Activated CD4-positive, alpha-beta T cell treated with anti-CD3 and anti-CD28 coated beads, Interleukin-2, amount 50 U/mL, for 16 hours (primary cell): ENCODE measurements at regions not wholly inside any gene's neighbourhood (a gene's known extent, or its start where the extent isn't known, plus 50 kb on each side); places are given as distances from the start of the nearest gene placed in this dataset.
"Not testable (repeated sequence)": the region's sequence is repeated elsewhere in the genome, so short reads cannot be mapped to it uniquely, and the experiment has no call there.

ENCODE experiments used
- DNase-seq: peaks from one replicate; pipeline ENCODE4 v3.0.0-alpha.2; 2020

DNA sequence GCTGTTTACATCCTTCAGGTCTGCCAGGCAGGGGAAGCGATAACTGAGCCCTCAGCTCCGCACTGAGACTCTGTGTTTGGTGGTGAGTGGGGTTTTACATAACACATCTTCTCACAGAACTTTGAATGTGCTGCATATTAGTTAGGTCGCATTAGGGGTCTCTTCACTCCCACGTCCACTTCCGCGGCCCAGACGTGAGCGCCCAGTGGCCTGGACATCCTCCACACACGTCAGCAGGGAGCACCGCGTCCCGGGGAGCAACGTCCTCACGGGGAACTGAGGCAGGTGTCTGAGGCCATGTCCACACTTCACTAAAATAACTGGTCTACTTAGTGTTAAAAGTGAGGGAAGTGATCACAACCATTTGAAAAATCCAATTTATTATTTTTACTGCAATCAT is 100.4 kb upstream of the SATB2 start:
- DNase-seq: no peak

GRCh38 chr2:199556527-199557285 is 99.0 kb upstream of the SATB2 start:
- DNase-seq: no peak

DNA sequence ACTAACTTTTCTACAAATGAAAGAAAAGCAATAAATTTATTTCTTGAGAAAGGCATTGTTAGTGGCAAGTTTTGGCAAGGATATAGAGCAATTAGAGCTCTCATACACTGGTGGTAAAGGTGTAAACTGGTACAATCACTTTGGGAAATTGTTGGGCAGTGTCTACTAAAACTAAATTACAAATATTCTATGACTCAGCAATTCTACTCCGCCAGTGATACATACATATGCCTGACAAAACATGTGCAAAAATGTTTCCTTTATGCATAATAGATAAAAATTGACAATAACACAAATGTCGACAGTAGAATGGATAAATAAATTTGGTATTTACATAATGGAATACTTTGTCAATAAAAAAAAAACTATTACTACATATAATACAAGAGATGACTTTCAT is 96.3 kb upstream of the SATB2 start:
- DNase-seq: no peak

- DNase-seq: no peak
Measured at GRCh38 chr2:199552141-199552540, 94.4 kb upstream of the SATB2 start.

GRCh38 chr2:199543606-199544172 is 86.0 kb upstream of the SATB2 start:
- DNase-seq: no peak

GRCh38 chr2:199535445-199536177 is 77.9 kb upstream of the SATB2 start:
- DNase-seq: no peak

DNA sequence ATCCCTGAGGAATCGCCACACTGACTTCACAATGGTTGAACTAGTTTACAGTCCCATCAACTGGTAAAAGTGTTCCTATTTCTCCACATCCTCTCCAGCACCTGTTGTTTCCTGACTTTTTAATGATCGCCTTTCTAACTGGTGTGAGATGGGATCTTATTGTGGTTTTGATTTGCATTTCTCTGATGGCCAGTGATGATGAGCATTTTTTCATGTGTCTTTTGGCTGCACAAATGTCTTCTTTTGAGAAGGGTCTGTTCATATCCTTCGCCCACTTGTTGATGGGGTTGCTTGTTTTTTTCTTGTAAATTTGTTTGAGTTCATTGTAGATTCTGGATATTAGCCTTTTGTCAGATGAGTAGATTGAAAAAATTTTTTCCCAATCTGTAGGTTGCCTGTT is 76.1 kb upstream of the SATB2 start:
- not testable (repeated sequence) for DNase-seq

GRCh38 chr2:199527071-199527470 is 69.3 kb upstream of the SATB2 start:
- DNase-seq: no peak

DNA sequence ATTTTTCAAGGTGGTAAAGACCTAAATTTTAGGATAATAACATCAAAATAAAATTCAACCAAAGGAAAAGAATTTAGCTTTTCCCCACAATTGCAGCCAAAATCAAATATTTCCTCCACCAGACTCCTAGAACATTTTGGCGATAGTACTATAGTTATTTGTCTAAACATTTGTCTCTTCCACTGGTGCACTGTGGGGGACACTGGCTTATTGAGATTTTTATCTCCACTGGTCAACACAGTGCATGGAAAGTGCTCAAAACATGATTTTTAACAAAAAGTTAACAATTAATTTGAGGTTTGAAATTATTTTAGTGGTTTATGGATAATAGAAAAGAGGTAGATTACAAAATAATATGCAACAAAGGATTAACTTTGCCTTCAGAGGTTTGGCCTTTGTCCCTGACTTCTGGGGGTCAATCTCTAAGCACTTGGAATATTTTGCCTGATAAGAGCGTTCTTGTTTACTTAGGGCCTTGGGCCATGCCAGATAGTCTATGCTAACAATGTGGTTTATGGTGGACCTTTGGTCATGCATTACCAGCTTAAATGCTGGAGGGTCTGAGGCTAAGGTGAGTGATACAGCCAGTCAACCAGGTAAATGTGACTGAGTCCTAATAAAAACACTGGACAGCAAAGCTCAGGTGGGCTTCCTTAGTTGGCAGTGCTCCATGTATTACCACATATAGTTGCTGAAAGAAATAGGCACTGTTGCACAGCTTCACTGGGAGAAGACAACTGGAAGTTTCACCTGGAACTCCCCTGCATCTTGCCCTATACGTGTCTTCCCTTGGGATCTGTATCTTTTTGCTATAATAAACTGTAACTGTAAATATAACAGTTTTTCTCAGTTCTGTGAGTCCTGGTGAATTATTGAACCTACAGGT is 67.2 kb upstream of the SATB2 start:
- DNase-seq: no peak

- no peak for DNase-seq
Measured at GRCh38 chr2:199509403-199509802, 51.7 kb upstream of the SATB2 start.
